ENCODE measurements at regions not wholly inside any gene's neighbourhood (a gene's known extent, or its start where the extent isn't known, plus 50 kb on each side); places are given as distances from the start of the nearest gene placed in this dataset.

- no peaks in the 10 kb centered on the region for H3K9me3 Mint-ChIP-seq
- no peak overlapping the region for H3K4me3 Mint-ChIP-seq
- peaks cover 0 to 3% of the 10 kb centered on the region in 2 donors for H3K36me3 Mint-ChIP-seq (ENCODE audit: insufficient read depth in 2 of 2)
- ATAC-seq (replicated peaks in 1 of 2) (no peak), DNase-seq (no peak)
- H3K27ac Mint-ChIP-seq: no peak overlapping the region
- no peaks in the 10 kb centered on the region for H3K27me3 Mint-ChIP-seq (ENCODE audit: low read depth)
- no peaks in the 10 kb centered on the region for H3K4me1 Mint-ChIP-seq (ENCODE audit: low read depth)
These were observed 91.5 kb upstream of the COX10 start for GRCh38 chr17:13977837-13978236.

- ATAC-seq (replicated peaks in 1 of 2) (no peak), DNase-seq (no peak)
- Mint-ChIP-seq H3K4me3 (no peak overlapping the region), H3K27ac (peak overlapping the region; percentile 48), H3K27me3 (ENCODE audit: low read depth) (no peaks in the 10 kb centered on the region), H3K36me3 (ENCODE audit: insufficient read depth in 2 of 2) (peaks cover 0 to 3% of the 10 kb centered on the region in 2 donors), H3K9me3 (no peaks in the 10 kb centered on the region), H3K4me1 (ENCODE audit: low read depth) (no peaks in the 10 kb centered on the region)
These were observed 90.8 kb upstream of the COX10 start for GRCh38 chr17:13978478-13978877.

GRCh38 chr17:13981881-13982280 lies 87.4 kb upstream of the COX10 start:
- DNase-seq (no peak), ATAC-seq (replicated peaks in 1 of 2) (no peak)
- H3K27me3 Mint-ChIP-seq (ENCODE audit: low read depth): no peaks in the 10 kb centered on the region
- no peaks in the 10 kb centered on the region for H3K9me3 Mint-ChIP-seq
- H3K36me3 Mint-ChIP-seq (ENCODE audit: insufficient read depth in 2 of 2): peaks cover 0 to under 1% of the 10 kb centered on the region in 2 donors
- no peak overlapping the region for H3K4me3 Mint-ChIP-seq
- no peak overlapping the region for H3K27ac Mint-ChIP-seq
- H3K4me1 Mint-ChIP-seq (ENCODE audit: low read depth): no peaks in the 10 kb centered on the region

GRCh38 chr17:13984956-13985355 lies 84.3 kb upstream of the COX10 start:
- no peaks in the 10 kb centered on the region for H3K36me3 Mint-ChIP-seq (ENCODE audit: insufficient read depth in 2 of 2)
- H3K4me1 Mint-ChIP-seq (ENCODE audit: low read depth): no peaks in the 10 kb centered on the region
- no peak overlapping the region for H3K4me3 Mint-ChIP-seq
- DNase-seq: no peak
- H3K9me3 Mint-ChIP-seq: no peaks in the 10 kb centered on the region
- no peaks in the 10 kb centered on the region for H3K27me3 Mint-ChIP-seq (ENCODE audit: low read depth)
- H3K27ac Mint-ChIP-seq: no peak overlapping the region
- no peak for ATAC-seq (replicated peaks in 1 of 2)

- Mint-ChIP-seq H3K4me1 (ENCODE audit: low read depth) (no peaks in the 10 kb centered on the region), H3K36me3 (ENCODE audit: insufficient read depth in 2 of 2) (no peaks in the 10 kb centered on the region), H3K9me3 (no peaks in the 10 kb centered on the region), H3K4me3 (no peak overlapping the region), H3K27ac (no peak overlapping the region), H3K27me3 (ENCODE audit: low read depth) (no peaks in the 10 kb centered on the region)
- ATAC-seq (replicated peaks in 1 of 2) (no peak), DNase-seq (no peak)
These were observed 82.4 kb upstream of the COX10 start for GRCh38 chr17:13986855-13987254.

GRCh38 chr17:13989138-13989537 lies 80.2 kb upstream of the COX10 start:
- Mint-ChIP-seq H3K4me1 (ENCODE audit: low read depth) (no peaks in the 10 kb centered on the region), H3K27me3 (ENCODE audit: low read depth) (no peaks in the 10 kb centered on the region), H3K4me3 (no peak overlapping the region), H3K27ac (no peak overlapping the region), H3K36me3 (ENCODE audit: insufficient read depth in 2 of 2) (no peaks in the 10 kb centered on the region), H3K9me3 (no peaks in the 10 kb centered on the region)
- DNase-seq (no peak), ATAC-seq (replicated peaks in 1 of 2) (no peak)

- DNase-seq (no peak), ATAC-seq (replicated peaks in 1 of 2) (no peak)
- Mint-ChIP-seq H3K4me1 (ENCODE audit: low read depth) (no peaks in the 10 kb centered on the region), H3K9me3 (no peaks in the 10 kb centered on the region), H3K36me3 (ENCODE audit: insufficient read depth in 2 of 2) (no peaks in the 10 kb centered on the region), H3K4me3 (no peak overlapping the region), H3K27me3 (ENCODE audit: low read depth) (no peaks in the 10 kb centered on the region), H3K27ac (no peak overlapping the region)
These were observed 76.2 kb upstream of the COX10 start for GRCh38 chr17:13993106-13993505.

GRCh38 chr17:13994050-13994449 lies 75.3 kb upstream of the COX10 start:
- Mint-ChIP-seq H3K9me3 (no peaks in the 10 kb centered on the region), H3K4me3 (no peak overlapping the region), H3K4me1 (ENCODE audit: low read depth) (no peaks in the 10 kb centered on the region), H3K36me3 (ENCODE audit: insufficient read depth in 2 of 2) (no peaks in the 10 kb centered on the region), H3K27me3 (ENCODE audit: low read depth) (no peaks in the 10 kb centered on the region), H3K27ac (no peak overlapping the region)
- ATAC-seq (replicated peaks in 1 of 2) (no peak), DNase-seq (no peak)

- Mint-ChIP-seq H3K4me1 (ENCODE audit: low read depth) (no peaks in the 10 kb centered on the region), H3K9me3 (peaks cover 0 to 3% of the 10 kb centered on the region in 2 donors), H3K36me3 (ENCODE audit: insufficient read depth in 2 of 2) (peaks cover 3 to 5% of the 10 kb centered on the region in 2 donors), H3K4me3 (no peak overlapping the region), H3K27me3 (ENCODE audit: low read depth) (no peaks in the 10 kb centered on the region), H3K27ac (no peak overlapping the region)
- DNase-seq (no peak), ATAC-seq (replicated peaks in 1 of 2) (no peak)
These were observed 73.4 kb upstream of the COX10 start for GRCh38 chr17:13995856-13996271.

GRCh38 chr17:13996276-13996675 lies 73.0 kb upstream of the COX10 start:
- ATAC-seq (replicated peaks in 1 of 2): no peak
- no peak overlapping the region for H3K27ac Mint-ChIP-seq
- H3K27me3 Mint-ChIP-seq (ENCODE audit: low read depth): no peaks in the 10 kb centered on the region
- DNase-seq: no peak
- H3K9me3 Mint-ChIP-seq: peaks cover 2 to 3% of the 10 kb centered on the region in 2 donors
- H3K36me3 Mint-ChIP-seq (ENCODE audit: insufficient read depth in 2 of 2): peaks cover 5 to 8% of the 10 kb centered on the region in 2 donors
- no peak overlapping the region for H3K4me3 Mint-ChIP-seq
- H3K4me1 Mint-ChIP-seq (ENCODE audit: low read depth): no peaks in the 10 kb centered on the region

- Mint-ChIP-seq H3K36me3 (ENCODE audit: insufficient read depth in 2 of 2) (peaks cover 5 to 8% of the 10 kb centered on the region in 2 donors), H3K4me3 (no peak overlapping the region), H3K4me1 (ENCODE audit: low read depth) (no peaks in the 10 kb centered on the region), H3K9me3 (peaks cover 2 to 3% of the 10 kb centered on the region in 2 donors), H3K27ac (no peak overlapping the region), H3K27me3 (ENCODE audit: low read depth) (no peaks in the 10 kb centered on the region)
- ATAC-seq (replicated peaks in 1 of 2): no peak
- DNase-seq: no peak
These were observed 72.6 kb upstream of the COX10 start for GRCh38 chr17:13996748-13997147.

GRCh38 chr17:14004927-14005620 lies 64.2 kb upstream of the COX10 start:
- no peak overlapping the region for H3K4me3 Mint-ChIP-seq
- peaks cover 7 to 8% of the 10 kb centered on the region in 2 donors for H3K36me3 Mint-ChIP-seq (ENCODE audit: insufficient read depth in 2 of 2)
- no peak for ATAC-seq (replicated peaks in 1 of 2)
- H3K4me1 Mint-ChIP-seq (ENCODE audit: low read depth): no peaks in the 10 kb centered on the region
- no peak for DNase-seq
- H3K9me3 Mint-ChIP-seq: peaks cover 2 to 5% of the 10 kb centered on the region in 2 donors
- no peak overlapping the region for H3K27ac Mint-ChIP-seq
- H3K27me3 Mint-ChIP-seq (ENCODE audit: low read depth): no peaks in the 10 kb centered on the region

- Mint-ChIP-seq H3K27ac (no peak overlapping the region), H3K9me3 (peaks cover 0 to 2% of the 10 kb centered on the region in 2 donors), H3K27me3 (ENCODE audit: low read depth) (no peaks in the 10 kb centered on the region), H3K4me3 (no peak overlapping the region), H3K4me1 (ENCODE audit: low read depth) (no peaks in the 10 kb centered on the region), H3K36me3 (ENCODE audit: insufficient read depth in 2 of 2) (peaks cover 1 to 2% of the 10 kb centered on the region in 2 donors)
- DNase-seq (no peak), ATAC-seq (replicated peaks in 1 of 2) (no peak)
These were observed 62.9 kb upstream of the COX10 start for GRCh38 chr17:14006249-14006942.

- Mint-ChIP-seq H3K9me3 (peaks cover 0 to 2% of the 10 kb centered on the region in 2 donors), H3K4me3 (no peak overlapping the region), H3K36me3 (ENCODE audit: insufficient read depth in 2 of 2) (peaks cover 1 to 2% of the 10 kb centered on the region in 2 donors), H3K27me3 (ENCODE audit: low read depth) (no peaks in the 10 kb centered on the region), H3K4me1 (ENCODE audit: low read depth) (no peaks in the 10 kb centered on the region), H3K27ac (no peak overlapping the region)
- ATAC-seq (replicated peaks in 1 of 2) (no peak), DNase-seq (no peak)
These were observed 61.4 kb upstream of the COX10 start for GRCh38 chr17:14007951-14008350.
